Osteocyte (in vitro differentiated cells): ENCODE measurements at regions not wholly inside any gene's neighbourhood (a gene's known extent, or its start where the extent isn't known, plus 50 kb on each side); places are given as distances from the start of the nearest gene placed in this dataset.

Experiments used
- DNase-seq: peaks from one replicate; pipeline ENCODE4 v3.0.0; 2021; ENCODE audit warnings: mixed read lengths; ENCODE audit not compliant: unreplicated experiment; ENCODE audit errors: extremely low spot score
- H3K27ac Mint-ChIP-seq: one replicate; pipeline ENCODE4 v1.8.0; 2021; ENCODE audit warnings: mild to moderate bottlenecking, mixed read lengths; ENCODE audit not compliant: unreplicated experiment
- H3K27me3 Mint-ChIP-seq: one replicate; pipeline ENCODE4 v1.8.0; 2021; ENCODE audit warnings: mixed read lengths; ENCODE audit not compliant: unreplicated experiment
- H3K36me3 Mint-ChIP-seq: one replicate; pipeline ENCODE4 v1.8.0; 2021; ENCODE audit warnings: mixed read lengths; ENCODE audit not compliant: unreplicated experiment
- H3K4me1 Mint-ChIP-seq: one replicate; pipeline ENCODE4 v1.8.0; 2021; ENCODE audit warnings: mixed read lengths; ENCODE audit not compliant: unreplicated experiment
- H3K4me3 Mint-ChIP-seq: one replicate; pipeline ENCODE4 v1.8.0; 2021; ENCODE audit warnings: mild to moderate bottlenecking, moderate library complexity, mixed read lengths; ENCODE audit not compliant: unreplicated experiment
- H3K9me3 Mint-ChIP-seq: one replicate; pipeline ENCODE4 v1.8.0; 2021; ENCODE audit warnings: mixed read lengths; ENCODE audit not compliant: unreplicated experiment
- CTCF ChIP-seq: fragments of 200-600 bp; sonication (generic); IDR thresholded peaks from 2 replicates; pipeline ENCODE4 v1.5.0; 2021; ENCODE audit warnings: antibody characterized with exemption, mild to moderate bottlenecking, moderate library complexity

GRCh38 chr15:57777003-57777402 lies 70.5 kb downstream of the POLR2M start:
- no peaks in the 10 kb centered on the region for H3K36me3 Mint-ChIP-seq

GRCh38 chr15:57780471-57780870 lies 74.0 kb downstream of the POLR2M start:
- no peak for DNase-seq
- H3K27me3 Mint-ChIP-seq, result no peaks in the 10 kb centered on the region
- H3K4me3 Mint-ChIP-seq, result no peak overlapping the region

More at GRCh38 chr15:57777003-57777402, 70.5 kb downstream of the POLR2M start:
- Mint-ChIP-seq H3K9me3 (no peaks in the 10 kb centered on the region), H3K27ac (no peak overlapping the region), H3K27me3 (peaks cover 2% of the 10 kb centered on the region), H3K4me3 (no peak overlapping the region), H3K4me1 (peaks cover 6% of the 10 kb centered on the region)
- TF ChIP-seq CTCF, result no peak
- no peak for DNase-seq

GRCh38 chr15:57782731-57783130 lies 76.2 kb downstream of the POLR2M start:
- TF ChIP-seq CTCF, result no peak
- DNase-seq, result no peak
- peaks cover 26% of the 10 kb centered on the region for H3K4me1 Mint-ChIP-seq
- H3K36me3 Mint-ChIP-seq, result no peaks in the 10 kb centered on the region
- no peaks in the 10 kb centered on the region for H3K9me3 Mint-ChIP-seq
- H3K27ac Mint-ChIP-seq, result peak overlapping the region; percentile 31
- no peak overlapping the region for H3K4me3 Mint-ChIP-seq
- H3K27me3 Mint-ChIP-seq, result no peaks in the 10 kb centered on the region

More at GRCh38 chr15:57780471-57780870, 74.0 kb downstream of the POLR2M start:
- no peaks in the 10 kb centered on the region for H3K36me3 Mint-ChIP-seq
- no peak for TF ChIP-seq CTCF
- no peak overlapping the region for H3K27ac Mint-ChIP-seq
- no peaks in the 10 kb centered on the region for H3K9me3 Mint-ChIP-seq
- H3K4me1 Mint-ChIP-seq, result peaks cover 26% of the 10 kb centered on the region

GRCh38 chr15:57784081-57784511 lies 77.6 kb downstream of the POLR2M start:
- H3K27ac Mint-ChIP-seq, result peak overlapping the region; percentile 90
- H3K9me3 Mint-ChIP-seq, result no peaks in the 10 kb centered on the region
- H3K36me3 Mint-ChIP-seq, result no peaks in the 10 kb centered on the region
- TF ChIP-seq CTCF, result no peak
- no peak for DNase-seq
- peaks cover 29% of the 10 kb centered on the region for H3K4me1 Mint-ChIP-seq
- no peaks in the 10 kb centered on the region for H3K27me3 Mint-ChIP-seq
- peak overlapping the region; percentile 9 for H3K4me3 Mint-ChIP-seq

- no peak for DNase-seq
- no peak for TF ChIP-seq CTCF
- peak overlapping the region; percentile 90 for H3K27ac Mint-ChIP-seq
- no peak overlapping the region for H3K4me3 Mint-ChIP-seq
- peaks cover 32% of the 10 kb centered on the region for H3K4me1 Mint-ChIP-seq
- no peaks in the 10 kb centered on the region for H3K27me3 Mint-ChIP-seq
- no peaks in the 10 kb centered on the region for H3K9me3 Mint-ChIP-seq
- H3K36me3 Mint-ChIP-seq, result no peaks in the 10 kb centered on the region
These were observed 78.5 kb downstream of the POLR2M start for GRCh38 chr15:57785039-57785438.
